GM18519 (cell line): ENCODE measurements at regions not wholly inside any gene's neighbourhood (a gene's known extent, or its start where the extent isn't known, plus 50 kb on each side); places are given as distances from the start of the nearest gene placed in this dataset.

Experiments
- ATAC-seq: cut with Tn5 transposase; IDR thresholded peaks from one replicate; pipeline ENCODE4 v1.9.1; 2021; ENCODE audit warnings: mild to moderate bottlenecking, moderate library complexity; ENCODE audit not compliant: unreplicated experiment, low FRiP score

GRCh38 chr14:58780185-58780584 is 142.4 kb downstream of the DACT1 start:
- no peak for ATAC-seq

- no peak for ATAC-seq
These were observed 142.8 kb downstream of the DACT1 start for GRCh38 chr14:58780605-58781004.

GRCh38 chr14:58782011-58782410 is 144.2 kb downstream of the DACT1 start:
- no peak for ATAC-seq

- no peak for ATAC-seq
These were observed 146.2 kb downstream of the DACT1 start for GRCh38 chr14:58783792-58784511.

- no peak for ATAC-seq
These were observed 147.2 kb downstream of the DACT1 start for GRCh38 chr14:58784931-58785330.

GRCh38 chr14:58785701-58786100 is 147.9 kb downstream of the DACT1 start:
- ATAC-seq = no peak

- no peak for ATAC-seq
These were observed 149.8 kb downstream of the DACT1 start for GRCh38 chr14:58787592-58787991.

GRCh38 chr14:58788655-58789503 is 151.1 kb downstream of the DACT1 start:
- ATAC-seq = no peak

- ATAC-seq = no peak
These were observed 152.0 kb downstream of the DACT1 start for GRCh38 chr14:58789736-58790135.

GRCh38 chr14:58792416-58792815 is 154.7 kb downstream of the DACT1 start:
- no peak for ATAC-seq

- ATAC-seq = no peak
These were observed 155.5 kb downstream of the DACT1 start for GRCh38 chr14:58793131-58793740.

GRCh38 chr14:58794993-58795762 is 157.4 kb downstream of the DACT1 start:
- no peak for ATAC-seq

GRCh38 chr14:58796242-58797009 is 158.7 kb downstream of the DACT1 start:
- no peak for ATAC-seq

GRCh38 chr14:58797010-58797429 is 159.3 kb downstream of the DACT1 start:
- ATAC-seq = peak; percentile 72

- no peak for ATAC-seq
These were observed 160.4 kb downstream of the DACT1 start for GRCh38 chr14:58798173-58798572.

GRCh38 chr14:58801086-58801485 is 163.3 kb downstream of the DACT1 start:
- no peak for ATAC-seq

- ATAC-seq = no peak
These were observed 167.3 kb downstream of the DACT1 start for GRCh38 chr14:58805057-58805456.

GRCh38 chr14:58805605-58806409 is 168.0 kb downstream of the DACT1 start:
- no peak for ATAC-seq

- no peak for ATAC-seq
These were observed 169.4 kb downstream of the DACT1 start for GRCh38 chr14:58807191-58807590.
